Breast epithelium (tissue), 4 donors: ENCODE measurements at regions not wholly inside any gene's neighbourhood (a gene's known extent, or its start where the extent isn't known, plus 50 kb on each side); places are given as distances from the start of the nearest gene placed in this dataset.

Experiments used
- DNase-seq, 2 donors: peaks; one replicate each; pipeline ENCODE4 v3.0.0-alpha.2; 2019; ENCODE audit warnings: low spot score in 2 of 2
- H3K27ac ChIP-seq, 2 donors: fragments of 200-600 bp; sonication (generic) in 1 of 2; one replicate each; pipeline ENCODE4 v1.5.1; 2016 to 2019; ENCODE audit warnings: mild to moderate bottlenecking in 1 of 2
- H3K27me3 ChIP-seq, 2 donors: fragments of 200-600 bp; sonication (generic) in 1 of 2; one replicate each; pipeline versions ENCODE4 v1.5.1 to v1.6.0; 2017 to 2019; ENCODE audit warnings: control low read depth in 1 of 2, mild to moderate bottlenecking in 1 of 2
- H3K36me3 ChIP-seq: fragments of 200-600 bp; one replicate; pipeline ENCODE4 v1.5.1; 2019
- H3K4me1 ChIP-seq, 2 donors: fragments of 200-600 bp; sonication (generic); one replicate each; pipeline ENCODE4 v1.5.1; 2016 to 2019; ENCODE audit warnings: control low read depth in 1 of 2
- H3K4me3 ChIP-seq, 3 donors: fragments of 200-600 bp; sonication (generic); 1 replicate in 2 of 3; 2 replicates in 1 of 3; pipeline ENCODE4 v1.5.1; 2016 to 2019; ENCODE audit warnings: mild to moderate bottlenecking in 3 of 3, moderate library complexity in 2 of 3
- H3K9me3 ChIP-seq, 2 donors: fragments of 200-600 bp; sonication (generic) in 1 of 2; one replicate each; pipeline ENCODE4 v1.5.1; 2016 to 2019; ENCODE audit warnings: control low read depth in 1 of 2
- CTCF ChIP-seq, 3 donors: fragments of 450-650 bp; IDR thresholded peaks; one replicate each; pipeline ENCODE4 v1.5.1; 2016 to 2017; ENCODE audit warnings: antibody characterized with exemption in 3 of 3, mild to moderate bottlenecking in 3 of 3, moderate library complexity in 3 of 3
- POLR2A ChIP-seq: fragments of 450-650 bp; IDR thresholded peaks from one replicate; pipeline ENCODE4 v1.6.1; 2016; ENCODE audit warnings: antibody characterized with exemption, mild to moderate bottlenecking, moderate library complexity
- POLR2AphosphoS5 ChIP-seq, 3 donors: sonication (generic); formaldehyde crosslinking; IDR thresholded peaks; one replicate each; pipeline ENCODE4 v1.6.1; 2017; ENCODE audit warnings: antibody characterized with exemption in 3 of 3
- intact Hi-C: fragments of 100-400 bp; cut with DNase I; formaldehyde crosslinking; loops from one replicate; pipeline ENCODE4 v1.15.1; 2023; ENCODE audit warnings: low total_unique reads

GRCh38 chr10:125389648-125390047 is 229.3 kb upstream of the CTBP2 start:
- Histone ChIP-seq H3K4me3 (no peak overlapping the region), H3K27me3 (no peaks in the 10 kb centered on the region), H3K4me1 (no peaks in the 10 kb centered on the region), H3K9me3 (peaks cover 0 to 23% of the 10 kb centered on the region in 2 donors), H3K36me3 (no peaks in the 10 kb centered on the region), H3K27ac (no peak overlapping the region)
- TF ChIP-seq POLR2AphosphoS5 (IDR thresholded peaks at IDR 0.05) (no peak), POLR2A (no peak), CTCF (IDR thresholded peaks at IDR 0.05) (no peak)
- no peak for DNase-seq
- intact Hi-C loops, result no loop called here

GRCh38 chr10:125379592-125379991 is 219.2 kb upstream of the CTBP2 start:
- no peak overlapping the region for H3K27ac ChIP-seq
- no peaks in the 10 kb centered on the region for H3K27me3 ChIP-seq
- DNase-seq, result no peak
- H3K4me1 ChIP-seq, result no peaks in the 10 kb centered on the region
- H3K4me3 ChIP-seq, result no peak overlapping the region
- H3K9me3 ChIP-seq, result no peaks in the 10 kb centered on the region
- TF ChIP-seq CTCF (IDR thresholded peaks at IDR 0.05), result no peak
- no peak for TF ChIP-seq POLR2AphosphoS5 (IDR thresholded peaks at IDR 0.05)
- TF ChIP-seq POLR2A, result no peak
- intact Hi-C loops, result no loop called here
- no peaks in the 10 kb centered on the region for H3K36me3 ChIP-seq

GRCh38 chr10:125377368-125377767 is 217.0 kb upstream of the CTBP2 start:
- no peak overlapping the region for H3K4me3 ChIP-seq
- intact Hi-C loops, result no loop called here
- no peaks in the 10 kb centered on the region for H3K4me1 ChIP-seq
- no peak for DNase-seq
- no peak overlapping the region for H3K27ac ChIP-seq
- H3K36me3 ChIP-seq, result no peaks in the 10 kb centered on the region
- no peaks in the 10 kb centered on the region for H3K9me3 ChIP-seq
- no peak for TF ChIP-seq CTCF (IDR thresholded peaks at IDR 0.05)
- no peak for TF ChIP-seq POLR2AphosphoS5 (IDR thresholded peaks at IDR 0.05)
- no peak for TF ChIP-seq POLR2A
- no peaks in the 10 kb centered on the region for H3K27me3 ChIP-seq

GRCh38 chr10:125375210-125375609 is 214.8 kb upstream of the CTBP2 start:
- Histone ChIP-seq H3K27ac (no peak overlapping the region), H3K4me3 (no peak overlapping the region), H3K36me3 (no peaks in the 10 kb centered on the region), H3K9me3 (no peaks in the 10 kb centered on the region), H3K27me3 (peaks cover 0 to 3% of the 10 kb centered on the region in 2 donors), H3K4me1 (no peaks in the 10 kb centered on the region)
- intact Hi-C loops, result no loop called here
- no peak for DNase-seq
- TF ChIP-seq CTCF (IDR thresholded peaks at IDR 0.05) (no peak), POLR2A (no peak), POLR2AphosphoS5 (IDR thresholded peaks at IDR 0.05) (no peak)

- Histone ChIP-seq H3K27ac (no peak overlapping the region), H3K4me3 (no peak overlapping the region), H3K36me3 (no peaks in the 10 kb centered on the region), H3K27me3 (peaks cover 0 to 3% of the 10 kb centered on the region in 2 donors), H3K4me1 (no peaks in the 10 kb centered on the region), H3K9me3 (no peaks in the 10 kb centered on the region)
- no peak for DNase-seq
- TF ChIP-seq POLR2A, result no peak
- no peak for TF ChIP-seq CTCF (IDR thresholded peaks at IDR 0.05)
- TF ChIP-seq POLR2AphosphoS5 (IDR thresholded peaks at IDR 0.05), result no peak
- intact Hi-C loops, result loop anchor here (2.0 kb wide), 1 partner anchor 53 kb away; no protein-coding TSS in a partner anchor
Observed at GRCh38 chr10:125373546-125373945, 213.2 kb upstream of the CTBP2 start.
